OCI-LY1 (cell line): ENCODE measurements at regions not wholly inside any gene's neighbourhood (a gene's known extent, or its start where the extent isn't known, plus 50 kb on each side); places are given as distances from the start of the nearest gene placed in this dataset.

Experiments
- H2AFZ ChIP-seq: fragments of 200-600 bp; sonication (generic), shearing (Covaris generic); 2 replicates; pipeline ENCODE4 v1.6.0; 2014; ENCODE audit warnings: antibody characterized with exemption, mild to moderate bottlenecking, low read length
- H3F3A ChIP-seq: fragments of 200-600 bp; sonication (generic), shearing (Covaris generic); 2 replicates; pipeline ENCODE4 v1.6.0; 2014; ENCODE audit warnings: mild to moderate bottlenecking, antibody characterized with exemption, low read length, moderate library complexity; ENCODE audit not compliant: insufficient read depth
- H3K27ac ChIP-seq: fragments of 200-600 bp; sonication (generic); 2 replicates; pipeline ENCODE4 v1.5.1; 2014; ENCODE audit warnings: low read length, mixed run types, mild to moderate bottlenecking, low read depth; ENCODE audit not compliant: poor library complexity, severe bottlenecking
- H3K27me3 ChIP-seq: fragments of 200-600 bp; sonication (generic); 2 replicates; pipeline ENCODE4 v1.6.0; 2014; ENCODE audit warnings: antibody characterized with exemption, mild to moderate bottlenecking, low read length, moderate library complexity; ENCODE audit not compliant: insufficient read depth
- H3K36me3 ChIP-seq: fragments of 200-600 bp; sonication (generic); 2 replicates; pipeline ENCODE4 v1.6.1; 2014; ENCODE audit warnings: mild to moderate bottlenecking, antibody characterized with exemption, low read length, moderate library complexity, mixed read lengths; ENCODE audit not compliant: insufficient read depth
- H3K4me1 ChIP-seq: fragments of 200-600 bp; sonication (generic); 2 replicates; pipeline ENCODE4 v1.5.1; 2014; ENCODE audit warnings: mild to moderate bottlenecking, low read length, moderate library complexity; ENCODE audit not compliant: insufficient read depth, severe bottlenecking
- H3K4me2 ChIP-seq: fragments of 200-600 bp; sonication (generic), shearing (Covaris generic); 2 replicates; pipeline ENCODE4 v1.6.1; 2014; ENCODE audit warnings: low read length
- H3K4me3 ChIP-seq: fragments of 200-600 bp; sonication (generic); 2 replicates; pipeline ENCODE4 v1.5.1; 2014; ENCODE audit warnings: low read length, low read depth, mild to moderate bottlenecking, mixed read lengths; ENCODE audit not compliant: poor library complexity, severe bottlenecking
- H3K79me2 ChIP-seq: fragments of 200-600 bp; shearing (Covaris generic); 2 replicates; pipeline ENCODE4 v1.6.1; 2016; ENCODE audit warnings: mixed run types, low read length, mixed read lengths; ENCODE audit not compliant: insufficient read depth
- H3K9ac ChIP-seq: fragments of 200-600 bp; sonication (generic), shearing (Covaris generic); 2 replicates; pipeline ENCODE4 v1.6.1; 2014; ENCODE audit warnings: mild to moderate bottlenecking, low read length, mixed read lengths
- H3K9me2 ChIP-seq: fragments of 200-600 bp; sonication (generic), shearing (Covaris generic); 2 replicates; pipeline ENCODE4 v1.6.1; 2014; ENCODE audit warnings: low read depth, mild to moderate bottlenecking, low read length, mixed read lengths
- H3K9me3 ChIP-seq: fragments of 200-600 bp; shearing (Covaris generic); 2 replicates; pipeline ENCODE4 v1.6.1; 2014; ENCODE audit warnings: low read length, mixed read lengths
- H4K20me1 ChIP-seq: fragments of 200-600 bp; sonication (generic), shearing (Covaris generic); 2 replicates; pipeline ENCODE4 v1.6.0; 2016; ENCODE audit warnings: mild to moderate bottlenecking, low read length; ENCODE audit not compliant: insufficient read depth
- EZH2 ChIP-seq: fragments of 200-600 bp; sonication (generic), shearing (Covaris generic); IDR thresholded peaks from 2 replicates; pipeline ENCODE4 v1.8.0; 2017; ENCODE audit warnings: borderline replicate concordance, mixed run types, mild to moderate bottlenecking, antibody characterized with exemption, low read length, moderate library complexity, mixed read lengths
- TF ChIP-seq, protein P1 (sequence below): fragments of 200-600 bp; sonication (generic), shearing (Covaris generic); IDR thresholded peaks from 2 replicates; pipeline ENCODE4 v1.5.1; 2017; ENCODE audit warnings: mild to moderate bottlenecking, antibody characterized with exemption, low read length, moderate library complexity, mixed read lengths

DNA sequence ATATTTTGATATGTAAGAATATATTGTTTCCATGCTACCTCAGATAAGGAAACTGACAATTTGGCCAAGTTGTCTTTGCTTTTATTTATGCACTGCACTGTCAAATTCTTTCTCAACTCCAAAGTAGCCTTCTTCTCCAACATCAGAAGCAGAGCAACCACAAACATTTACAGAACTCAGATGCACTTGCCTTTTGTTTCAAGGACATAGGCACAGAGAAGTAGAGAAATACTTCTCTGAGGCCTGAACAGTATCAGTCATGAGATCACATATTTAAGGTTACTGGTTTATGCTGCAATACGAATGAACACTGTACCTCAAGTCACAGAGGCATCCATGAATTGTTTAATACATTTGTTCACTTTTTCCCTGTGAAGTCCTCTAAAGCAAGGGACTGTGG is 606.1 kb upstream of the SLIT2 start:
- H4K20me1 ChIP-seq, result no peaks in the 10 kb centered on the region
- H3K36me3 ChIP-seq, result no peaks in the 10 kb centered on the region
- no peak overlapping the region for H3K4me2 ChIP-seq
- no peak overlapping the region for H3K9ac ChIP-seq
- H3K79me2 ChIP-seq, result no peaks in the 10 kb centered on the region
- H2AFZ ChIP-seq, result no peak overlapping the region
- no peak overlapping the region for H3K4me3 ChIP-seq
- H3K27me3 ChIP-seq, result no peaks in the 10 kb centered on the region
- H3K9me2 ChIP-seq, result no peaks in the 10 kb centered on the region
- TF ChIP-seq, protein P1, sequence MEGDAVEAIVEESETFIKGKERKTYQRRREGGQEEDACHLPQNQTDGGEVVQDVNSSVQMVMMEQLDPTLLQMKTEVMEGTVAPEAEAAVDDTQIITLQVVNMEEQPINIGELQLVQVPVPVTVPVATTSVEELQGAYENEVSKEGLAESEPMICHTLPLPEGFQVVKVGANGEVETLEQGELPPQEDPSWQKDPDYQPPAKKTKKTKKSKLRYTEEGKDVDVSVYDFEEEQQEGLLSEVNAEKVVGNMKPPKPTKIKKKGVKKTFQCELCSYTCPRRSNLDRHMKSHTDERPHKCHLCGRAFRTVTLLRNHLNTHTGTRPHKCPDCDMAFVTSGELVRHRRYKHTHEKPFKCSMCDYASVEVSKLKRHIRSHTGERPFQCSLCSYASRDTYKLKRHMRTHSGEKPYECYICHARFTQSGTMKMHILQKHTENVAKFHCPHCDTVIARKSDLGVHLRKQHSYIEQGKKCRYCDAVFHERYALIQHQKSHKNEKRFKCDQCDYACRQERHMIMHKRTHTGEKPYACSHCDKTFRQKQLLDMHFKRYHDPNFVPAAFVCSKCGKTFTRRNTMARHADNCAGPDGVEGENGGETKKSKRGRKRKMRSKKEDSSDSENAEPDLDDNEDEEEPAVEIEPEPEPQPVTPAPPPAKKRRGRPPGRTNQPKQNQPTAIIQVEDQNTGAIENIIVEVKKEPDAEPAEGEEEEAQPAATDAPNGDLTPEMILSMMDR, result no peak
- no peak for TF ChIP-seq EZH2
- no peaks in the 10 kb centered on the region for H3K9me3 ChIP-seq
- no peaks in the 10 kb centered on the region for H3F3A ChIP-seq
- no peaks in the 10 kb centered on the region for H3K4me1 ChIP-seq
- no peak overlapping the region for H3K27ac ChIP-seq

DNA sequence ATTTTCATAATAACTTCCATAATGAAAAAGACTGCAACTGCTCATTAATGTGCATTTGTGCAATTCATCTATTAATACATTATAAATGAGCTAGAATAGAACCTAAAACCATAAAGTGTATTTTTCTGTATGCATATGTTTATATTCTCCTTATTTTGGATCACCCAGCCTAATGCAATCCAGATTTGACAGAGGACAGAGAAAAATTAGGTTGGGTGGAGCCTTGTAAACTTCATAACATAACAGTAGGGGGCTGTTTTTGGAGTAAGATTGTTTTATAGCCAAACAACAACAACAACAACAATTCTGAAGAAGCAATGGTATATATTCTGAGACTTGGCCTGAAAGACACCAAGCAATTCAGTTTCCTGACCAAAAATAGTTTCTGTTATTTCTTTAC is 615.3 kb upstream of the SLIT2 start:
- Histone ChIP-seq H3F3A (no peaks in the 10 kb centered on the region), H3K79me2 (no peaks in the 10 kb centered on the region), H3K36me3 (no peaks in the 10 kb centered on the region), H3K9me3 (no peaks in the 10 kb centered on the region), H2AFZ (no peak overlapping the region), H4K20me1 (no peaks in the 10 kb centered on the region), H3K4me1 (no peaks in the 10 kb centered on the region), H3K4me2 (no peak overlapping the region), H3K27ac (no peak overlapping the region), H3K4me3 (no peak overlapping the region), H3K27me3 (no peaks in the 10 kb centered on the region), H3K9me2 (no peaks in the 10 kb centered on the region), H3K9ac (no peak overlapping the region)
- no peak for TF ChIP-seq EZH2
- TF ChIP-seq, protein P1, result no peak

DNA sequence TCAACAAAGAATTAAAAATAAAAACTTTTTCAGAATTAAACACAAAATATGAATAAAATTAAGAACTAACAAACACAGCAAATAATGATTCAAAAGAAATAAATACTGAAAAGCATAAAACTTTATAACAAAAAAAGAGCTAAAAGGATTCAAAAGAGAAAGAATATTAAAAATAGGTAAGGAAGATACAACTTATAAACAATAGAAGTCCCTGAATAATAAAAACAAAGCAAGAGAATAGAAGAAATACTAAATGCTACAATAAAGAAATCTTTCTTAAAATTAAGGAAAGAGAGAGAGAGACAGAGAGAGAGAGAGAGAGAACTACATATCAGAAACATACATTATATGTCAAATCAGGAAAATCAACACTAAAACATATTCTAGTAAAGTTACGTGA is 619.9 kb upstream of the SLIT2 start:
- Histone ChIP-seq H3K9ac (no peak overlapping the region), H3F3A (no peaks in the 10 kb centered on the region), H3K9me3 (no peaks in the 10 kb centered on the region), H3K4me2 (no peak overlapping the region), H4K20me1 (no peaks in the 10 kb centered on the region), H2AFZ (no peak overlapping the region), H3K4me1 (no peaks in the 10 kb centered on the region), H3K27me3 (no peaks in the 10 kb centered on the region), H3K9me2 (no peaks in the 10 kb centered on the region), H3K4me3 (no peak overlapping the region), H3K27ac (no peak overlapping the region), H3K36me3 (no peaks in the 10 kb centered on the region), H3K79me2 (no peaks in the 10 kb centered on the region)
- TF ChIP-seq, protein P1, result no peak
- TF ChIP-seq EZH2, result no peak
